GM21526 (cell line): ENCODE measurements at regions not wholly inside any gene's neighbourhood (a gene's known extent, or its start where the extent isn't known, plus 50 kb on each side); places are given as distances from the start of the nearest gene placed in this dataset.

Source experiments
- ATAC-seq: cut with Tn5 transposase; IDR thresholded peaks from one replicate; pipeline ENCODE4 v1.9.1; 2021; ENCODE audit warnings: moderate library complexity; ENCODE audit not compliant: unreplicated experiment, low FRiP score

DNA sequence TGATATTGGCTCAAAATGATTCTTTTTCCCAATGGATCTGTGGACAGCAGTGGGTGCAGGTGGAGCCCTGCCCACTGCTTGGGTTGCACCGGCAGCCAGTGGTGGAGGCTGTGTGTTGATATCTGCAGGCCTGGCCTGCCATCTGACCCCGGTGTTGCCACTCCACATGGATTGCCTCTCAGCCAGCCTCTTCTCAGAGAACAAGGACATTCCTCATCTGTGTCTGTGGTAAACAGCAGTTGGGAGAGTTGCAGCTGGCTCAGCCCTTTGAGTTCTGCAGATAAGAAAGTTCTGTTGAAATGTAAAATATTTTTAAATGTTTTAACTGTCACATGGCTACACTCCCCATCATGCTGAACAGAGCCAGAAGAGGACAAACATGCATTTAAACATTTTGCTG is 374.9 kb upstream of the CELF2 start:
- ATAC-seq = no peak

GRCh38 chr10:10644008-10644646 is 373.5 kb upstream of the CELF2 start:
- ATAC-seq = no peak

- no peak for ATAC-seq
Measured at GRCh38 chr10:10644676-10645385, 372.8 kb upstream of the CELF2 start.

DNA sequence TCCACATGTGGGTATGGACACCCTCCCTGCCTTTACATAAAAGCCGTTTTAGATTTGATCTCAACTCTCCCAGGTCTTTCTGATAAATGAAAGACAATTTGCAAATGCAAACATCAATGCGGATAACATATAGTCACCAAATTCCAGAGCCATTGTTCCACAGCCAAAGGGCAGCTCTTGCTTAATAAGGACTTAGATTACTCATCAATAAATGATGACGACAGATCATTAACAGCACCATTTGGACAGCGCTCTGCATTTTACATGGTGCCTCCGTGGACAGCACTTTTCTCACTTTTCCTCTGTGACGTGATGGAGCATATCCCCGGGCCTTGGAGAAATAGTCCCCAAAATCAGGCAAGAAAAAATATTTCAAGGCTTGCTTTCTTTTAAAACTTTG is 370.3 kb upstream of the CELF2 start:
- ATAC-seq = no peak

- no peak for ATAC-seq
Measured at GRCh38 chr10:10657139-10657760, 360.4 kb upstream of the CELF2 start.

GRCh38 chr10:10658172-10658785 is 359.4 kb upstream of the CELF2 start:
- no peak for ATAC-seq

DNA sequence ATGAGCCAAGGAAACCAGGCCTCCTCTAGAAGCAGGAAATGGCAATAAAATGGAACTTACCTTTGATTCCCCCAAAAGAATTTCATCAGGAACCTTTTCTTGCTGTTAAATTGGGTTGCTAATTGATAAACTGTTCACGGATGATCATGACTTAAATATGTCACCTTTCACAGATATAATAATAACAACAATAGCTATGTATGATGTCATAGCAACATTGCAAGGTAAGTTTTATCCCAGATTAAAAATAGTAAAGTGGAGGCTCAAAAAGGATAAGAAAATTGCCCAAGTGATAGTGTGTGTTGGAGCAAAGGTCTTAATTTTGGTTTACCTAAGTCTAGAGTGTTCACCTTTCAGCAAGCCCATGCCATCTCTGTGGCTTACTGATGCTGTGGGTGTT is 357.6 kb upstream of the CELF2 start:
- ATAC-seq = no peak

GRCh38 chr10:10661176-10661575 is 356.5 kb upstream of the CELF2 start:
- no peak for ATAC-seq

GRCh38 chr10:10662716-10663408 is 354.8 kb upstream of the CELF2 start:
- no peak for ATAC-seq

GRCh38 chr10:10663622-10664021 is 354.1 kb upstream of the CELF2 start:
- ATAC-seq = no peak

- no peak for ATAC-seq
Measured at GRCh38 chr10:10665750-10666149, 351.9 kb upstream of the CELF2 start.

GRCh38 chr10:10667466-10667865 is 350.2 kb upstream of the CELF2 start:
- ATAC-seq = no peak

- ATAC-seq = peak; percentile 26
Measured at GRCh38 chr10:10676972-10677371, 340.7 kb upstream of the CELF2 start.

DNA sequence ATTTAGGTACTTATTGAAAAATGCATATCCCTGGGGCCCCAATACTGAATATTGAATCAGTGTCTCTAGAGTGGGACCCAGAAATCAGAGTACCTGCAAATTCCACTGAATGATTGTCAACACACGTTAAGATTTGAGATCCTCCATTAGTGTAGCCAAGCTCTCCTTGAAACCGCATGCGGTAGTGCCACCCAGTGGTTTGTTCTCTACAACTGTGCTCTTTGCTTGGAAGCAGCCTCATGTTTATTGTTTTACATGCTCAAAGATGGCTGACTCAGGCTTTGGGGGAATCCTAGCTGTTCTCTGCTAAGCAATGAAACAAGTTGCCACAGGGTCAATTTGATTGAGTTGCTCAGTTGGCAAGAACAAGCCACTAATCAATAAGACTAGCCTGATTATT is 340.2 kb upstream of the CELF2 start:
- ATAC-seq = peak; percentile 77

- no peak for ATAC-seq
Measured at GRCh38 chr10:10680496-10680895, 337.2 kb upstream of the CELF2 start.

DNA sequence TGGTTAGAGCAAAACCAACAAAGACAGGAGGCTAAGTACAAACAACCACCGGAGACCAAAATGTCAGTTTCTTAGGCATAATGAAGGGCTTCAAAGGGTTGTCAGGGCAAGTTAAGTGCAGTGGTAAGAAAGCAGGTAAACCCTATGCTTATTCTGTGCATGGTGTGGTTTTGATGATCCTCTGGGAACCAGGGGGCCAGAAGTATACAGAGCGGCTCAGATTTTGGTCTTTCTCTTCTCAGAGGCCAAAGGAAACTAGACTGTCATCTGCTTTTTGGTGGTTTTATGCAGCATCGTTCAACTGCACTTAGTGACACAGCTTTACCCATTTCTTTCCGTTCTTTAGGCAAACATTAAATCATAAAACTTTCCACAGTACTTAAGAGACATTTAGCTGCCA is 332.7 kb upstream of the CELF2 start:
- no peak for ATAC-seq

DNA sequence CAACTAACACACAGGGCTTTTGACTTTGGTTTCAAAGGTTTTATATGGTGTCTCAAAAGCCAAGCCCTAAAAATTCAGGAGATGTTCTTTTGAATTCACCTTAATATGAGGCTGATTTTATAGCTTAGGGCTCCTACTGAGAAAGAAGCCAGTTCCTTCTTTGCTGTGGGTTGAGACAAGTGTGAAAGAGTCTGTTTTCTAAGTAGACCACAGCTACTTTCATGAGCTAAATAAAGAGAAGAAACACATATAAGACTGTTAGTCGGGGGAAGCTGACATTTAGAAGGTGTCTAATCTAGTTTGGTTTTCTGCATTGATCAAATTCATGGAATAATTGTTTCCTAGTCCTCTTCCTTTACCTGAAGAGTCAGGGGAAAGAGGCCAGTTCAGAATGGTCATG is 332.1 kb upstream of the CELF2 start:
- peak; percentile 94 for ATAC-seq

GRCh38 chr10:10687751-10688150 is 329.9 kb upstream of the CELF2 start:
- ATAC-seq = no peak

DNA sequence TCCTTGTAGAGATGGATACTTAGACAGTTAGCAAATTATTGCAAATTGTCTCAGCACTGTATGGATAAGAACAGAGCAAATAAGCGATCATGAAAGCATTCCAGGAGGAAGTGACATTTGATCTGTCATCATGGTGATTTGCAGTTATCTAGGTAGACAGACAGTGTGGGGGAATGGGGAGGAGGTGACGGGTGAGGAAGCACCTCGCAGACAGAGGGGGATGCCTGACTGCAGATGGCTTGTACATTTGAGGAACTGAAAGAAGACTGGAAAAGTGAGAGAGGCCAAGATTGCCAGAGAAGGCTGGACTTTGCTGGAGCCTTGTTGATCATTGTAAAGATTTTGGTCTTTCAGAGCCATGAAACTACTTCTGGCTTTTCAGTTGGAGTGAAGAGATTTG is 318.2 kb upstream of the CELF2 start:
- no peak for ATAC-seq

GRCh38 chr10:10701084-10701611 is 316.5 kb upstream of the CELF2 start:
- ATAC-seq = no peak

DNA sequence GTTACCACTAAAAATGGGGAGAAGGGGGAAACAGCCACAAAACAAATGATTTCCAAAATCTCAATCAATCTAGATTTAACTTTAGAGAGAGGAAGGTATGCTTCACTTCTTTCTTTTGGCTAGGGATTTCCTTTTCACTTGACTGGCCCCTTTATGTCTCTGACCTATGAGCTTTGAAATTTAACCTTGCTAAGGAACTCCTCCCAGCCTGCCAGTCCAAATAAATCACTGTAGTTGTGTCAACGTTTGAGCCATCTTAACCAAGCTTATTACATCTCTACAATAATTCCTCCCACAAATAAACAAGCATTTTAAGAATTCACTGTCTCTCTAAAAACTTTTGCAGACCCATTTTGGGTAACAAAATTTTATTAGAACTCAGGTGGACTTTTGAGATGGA is 315.5 kb upstream of the CELF2 start:
- no peak for ATAC-seq
